ENCODE measurements at regions not wholly inside any gene's neighbourhood (a gene's known extent, or its start where the extent isn't known, plus 50 kb on each side); places are given as distances from the start of the nearest gene placed in this dataset.

DNA sequence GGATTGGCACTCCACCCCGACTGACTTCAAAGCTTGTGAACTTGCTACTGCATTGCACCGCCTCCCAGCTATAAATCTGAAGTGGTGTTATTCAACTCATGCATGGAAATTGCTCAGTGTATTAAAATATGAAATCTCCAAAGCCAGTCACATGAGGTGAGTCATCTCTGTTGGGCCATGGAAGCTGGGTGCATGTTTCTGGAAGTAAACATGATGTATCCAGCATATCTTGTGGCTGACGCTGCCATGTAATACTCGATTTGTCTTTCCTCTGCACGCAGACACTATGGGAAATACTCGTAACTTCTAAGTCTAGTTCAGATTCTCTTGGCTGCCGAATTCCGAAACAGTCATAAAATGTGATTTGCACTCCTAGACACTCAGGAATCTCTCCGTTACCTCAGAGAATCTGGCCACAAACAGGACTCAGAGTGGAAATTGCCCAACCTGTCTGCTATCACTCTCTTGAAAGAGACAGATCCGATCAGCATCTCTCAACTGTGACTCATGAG, 154.9 kb upstream of the MPPED2 start:
- no peak for DNase-seq
- no peaks in the 10 kb centered on the region for H3K9me3 Mint-ChIP-seq (ENCODE audit: low read depth, unreplicated experiment)
- CTCF ChIA-PET: no interaction called here
- no TSS peak for BruUV-seq (replicated peaks)
- H3K4me1 Mint-ChIP-seq (ENCODE audit: low read depth, unreplicated experiment): no peaks in the 10 kb centered on the region
- no peaks in the 10 kb centered on the region for H3K27me3 Mint-ChIP-seq (ENCODE audit: unreplicated experiment)
- TF ChIP-seq, protein P1, sequence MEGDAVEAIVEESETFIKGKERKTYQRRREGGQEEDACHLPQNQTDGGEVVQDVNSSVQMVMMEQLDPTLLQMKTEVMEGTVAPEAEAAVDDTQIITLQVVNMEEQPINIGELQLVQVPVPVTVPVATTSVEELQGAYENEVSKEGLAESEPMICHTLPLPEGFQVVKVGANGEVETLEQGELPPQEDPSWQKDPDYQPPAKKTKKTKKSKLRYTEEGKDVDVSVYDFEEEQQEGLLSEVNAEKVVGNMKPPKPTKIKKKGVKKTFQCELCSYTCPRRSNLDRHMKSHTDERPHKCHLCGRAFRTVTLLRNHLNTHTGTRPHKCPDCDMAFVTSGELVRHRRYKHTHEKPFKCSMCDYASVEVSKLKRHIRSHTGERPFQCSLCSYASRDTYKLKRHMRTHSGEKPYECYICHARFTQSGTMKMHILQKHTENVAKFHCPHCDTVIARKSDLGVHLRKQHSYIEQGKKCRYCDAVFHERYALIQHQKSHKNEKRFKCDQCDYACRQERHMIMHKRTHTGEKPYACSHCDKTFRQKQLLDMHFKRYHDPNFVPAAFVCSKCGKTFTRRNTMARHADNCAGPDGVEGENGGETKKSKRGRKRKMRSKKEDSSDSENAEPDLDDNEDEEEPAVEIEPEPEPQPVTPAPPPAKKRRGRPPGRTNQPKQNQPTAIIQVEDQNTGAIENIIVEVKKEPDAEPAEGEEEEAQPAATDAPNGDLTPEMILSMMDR (IDR thresholded peaks at IDR 0.05; ENCODE audit: unreplicated experiment): no peak
- H3K27ac Mint-ChIP-seq (ENCODE audit: unreplicated experiment): no peak overlapping the region
- intact Hi-C loops (cut with micrococcal nuclease; ENCODE audit: unreplicated experiment): no loop called here
- no peak overlapping the region for H3K4me3 Mint-ChIP-seq (ENCODE audit: low read depth, unreplicated experiment)
- H3K36me3 Mint-ChIP-seq (ENCODE audit: insufficient read depth, unreplicated experiment): no peaks in the 10 kb centered on the region

DNA sequence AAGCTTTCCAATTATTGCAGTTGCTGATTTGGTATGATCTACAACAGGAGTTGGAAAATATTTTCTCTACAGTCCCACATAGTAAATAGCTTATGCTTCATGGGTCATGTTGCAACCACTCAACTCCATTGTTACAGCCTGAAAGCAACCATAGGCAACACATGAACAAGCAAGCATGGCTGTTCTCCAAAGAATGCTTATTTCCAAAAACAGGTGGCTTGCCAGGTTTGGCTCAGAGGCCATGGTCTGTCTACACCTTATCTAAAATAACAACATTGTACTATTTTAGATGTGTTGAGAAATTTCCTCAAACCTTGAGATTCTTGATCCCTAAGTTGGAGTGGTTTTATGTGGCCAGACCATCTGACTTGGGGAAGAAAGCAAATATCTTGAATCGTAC, 153.9 kb upstream of the MPPED2 start:
- BruUV-seq (replicated peaks): no TSS peak
- no peak overlapping the region for H3K27ac Mint-ChIP-seq (ENCODE audit: unreplicated experiment)
- CTCF ChIA-PET: no interaction called here
- no peaks in the 10 kb centered on the region for H3K4me1 Mint-ChIP-seq (ENCODE audit: low read depth, unreplicated experiment)
- no peaks in the 10 kb centered on the region for H3K27me3 Mint-ChIP-seq (ENCODE audit: unreplicated experiment)
- no peak for DNase-seq
- intact Hi-C loops (cut with micrococcal nuclease; ENCODE audit: unreplicated experiment): no loop called here
- H3K36me3 Mint-ChIP-seq (ENCODE audit: insufficient read depth, unreplicated experiment): no peaks in the 10 kb centered on the region
- TF ChIP-seq, protein P1 (IDR thresholded peaks at IDR 0.05; ENCODE audit: unreplicated experiment): no peak
- no peak overlapping the region for H3K4me3 Mint-ChIP-seq (ENCODE audit: low read depth, unreplicated experiment)
- no peaks in the 10 kb centered on the region for H3K9me3 Mint-ChIP-seq (ENCODE audit: low read depth, unreplicated experiment)

DNA sequence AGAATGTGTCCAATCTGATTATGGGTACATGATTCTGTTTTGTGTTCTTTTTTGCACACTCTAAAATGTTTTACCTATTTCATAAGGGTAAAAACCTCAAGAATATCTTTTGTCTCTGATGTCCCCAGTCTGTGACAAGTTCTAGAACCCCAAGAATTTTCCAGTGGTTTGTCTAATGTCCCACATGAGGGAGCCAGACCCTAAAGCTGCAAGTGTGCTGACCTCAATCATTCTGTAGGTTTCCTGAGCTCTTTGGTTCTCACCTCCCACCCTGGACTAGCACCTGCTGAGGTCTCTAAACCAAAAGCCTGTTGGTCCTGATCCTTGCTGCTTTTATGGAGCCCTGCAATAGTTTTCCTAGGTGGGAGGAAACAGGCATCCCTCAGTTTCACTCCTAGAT, 149.8 kb upstream of the MPPED2 start:
- CTCF ChIA-PET: no interaction called here
- BruUV-seq (replicated peaks): no TSS peak
- no peak overlapping the region for H3K27ac Mint-ChIP-seq (ENCODE audit: unreplicated experiment)
- H3K4me1 Mint-ChIP-seq (ENCODE audit: low read depth, unreplicated experiment): no peaks in the 10 kb centered on the region
- no peaks in the 10 kb centered on the region for H3K27me3 Mint-ChIP-seq (ENCODE audit: unreplicated experiment)
- no peaks in the 10 kb centered on the region for H3K9me3 Mint-ChIP-seq (ENCODE audit: low read depth, unreplicated experiment)
- TF ChIP-seq, protein P1 (IDR thresholded peaks at IDR 0.05; ENCODE audit: unreplicated experiment): no peak
- intact Hi-C loops (cut with micrococcal nuclease; ENCODE audit: unreplicated experiment): no loop called here
- H3K36me3 Mint-ChIP-seq (ENCODE audit: insufficient read depth, unreplicated experiment): no peaks in the 10 kb centered on the region
- no peak overlapping the region for H3K4me3 Mint-ChIP-seq (ENCODE audit: low read depth, unreplicated experiment)
- no peak for DNase-seq

DNA sequence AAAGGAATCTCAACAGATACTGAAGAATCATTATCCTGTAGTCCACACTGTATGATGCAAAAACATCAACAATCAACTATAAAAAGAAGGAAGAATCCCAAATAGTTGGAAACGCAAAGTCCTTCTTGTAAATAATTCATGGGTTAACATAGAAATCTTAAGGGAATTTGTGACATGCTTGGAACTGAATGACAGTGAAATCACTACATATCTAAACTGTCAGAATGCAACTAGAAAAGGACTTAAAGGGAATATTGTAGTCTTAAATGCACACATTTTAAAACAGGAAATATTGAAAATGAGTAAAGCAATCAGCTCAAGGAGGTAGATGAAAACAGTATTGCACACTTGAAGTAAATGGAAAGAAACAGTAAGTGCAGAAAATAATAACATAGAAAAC, 147.6 kb upstream of the MPPED2 start:
- H3K4me1 Mint-ChIP-seq (ENCODE audit: low read depth, unreplicated experiment): no peaks in the 10 kb centered on the region

More for the DNA sequence above, 147.6 kb upstream of the MPPED2 start:
- Mint-ChIP-seq H3K27me3 (ENCODE audit: unreplicated experiment) (no peaks in the 10 kb centered on the region), H3K9me3 (ENCODE audit: low read depth, unreplicated experiment) (no peaks in the 10 kb centered on the region), H3K36me3 (ENCODE audit: insufficient read depth, unreplicated experiment) (no peaks in the 10 kb centered on the region), H3K27ac (ENCODE audit: unreplicated experiment) (no peak overlapping the region), H3K4me3 (ENCODE audit: low read depth, unreplicated experiment) (no peak overlapping the region)
- intact Hi-C loops (cut with micrococcal nuclease; ENCODE audit: unreplicated experiment): no loop called here
- CTCF ChIA-PET: no interaction called here
- no TSS peak for BruUV-seq (replicated peaks)
- DNase-seq: no peak
- TF ChIP-seq, protein P1 (IDR thresholded peaks at IDR 0.05; ENCODE audit: unreplicated experiment): no peak

Measured in Calu3 (cell line).